H1 (cell line): ENCODE measurements at regions not wholly inside any gene's neighbourhood (a gene's known extent, or its start where the extent isn't known, plus 50 kb on each side); places are given as distances from the start of the nearest gene placed in this dataset.

Experiments
- CTCF ChIA-PET: fragments of 300-600 bp; sonication (Branson Sonifier 250); formaldehyde crosslinking; loops from one replicate; lab custom pipeline; 2021; ENCODE audit not compliant: partially characterized antibody; lab: Charles Lee
- POLR2A ChIA-PET: fragments of 300-600 bp; sonication (Branson Sonifier 250); formaldehyde crosslinking; loops from one replicate; lab custom pipeline; 2021; ENCODE audit warnings: inconsistent platforms; ENCODE audit not compliant: partially characterized antibody; lab: Charles Lee
- DNase-seq, 2 experiments: peaks; one replicate each; pipeline versions ENCODE4 v3.0.0 to v3.0.0-alpha.2; 2010 to 2022; ENCODE audit warnings: low spot score in 2 of 2, low read depth in 1 of 2, mixed read lengths in 1 of 2
- FAIRE-seq: peaks from 2 replicates; lab custom pipeline; 2011; peaks lifted over from hg19 to GRCh38; lab: Jason Lieb, UNC
- H2AFZ ChIP-seq: 2 replicates; pipeline ENCODE4 v1.8.1; 2012; ENCODE audit warnings: low read length, inconsistent platforms
- H2AK5ac ChIP-seq: 2 replicates; pipeline ENCODE4 v1.6.1; 2013; ENCODE audit warnings: low read depth, low read length
- H2BK120ac ChIP-seq: replicated peaks from 2 replicates; pipeline ENCODE3; 2013; ENCODE audit warnings: low read depth, low read length, inconsistent platforms
- H2BK12ac ChIP-seq: 2 replicates; pipeline ENCODE4 v1.6.1; 2013; ENCODE audit warnings: low read depth, low read length
- H2BK15ac ChIP-seq: 2 replicates; pipeline ENCODE4 v1.6.1; 2013; ENCODE audit warnings: low read length
- H2BK20ac ChIP-seq: 2 replicates; pipeline ENCODE4 v1.6.1; 2013; ENCODE audit warnings: low read length
- H2BK5ac ChIP-seq: 2 replicates; pipeline ENCODE4 v1.6.1; 2013; ENCODE audit warnings: low read depth, low read length
- H3K14ac ChIP-seq: 2 replicates; pipeline ENCODE4 v1.6.1; 2013; ENCODE audit warnings: inconsistent platforms; ENCODE audit not compliant: insufficient read length
- H3K18ac ChIP-seq: 2 replicates; pipeline ENCODE4 v1.6.1; 2013; ENCODE audit warnings: low read length; ENCODE audit errors: extremely low read depth
- H3K23ac ChIP-seq: 2 replicates; pipeline ENCODE4 v1.6.1; 2013; ENCODE audit warnings: inconsistent platforms; ENCODE audit not compliant: insufficient read length
- H3K23me2 ChIP-seq: 2 replicates; pipeline ENCODE4 v1.6.1; 2013; ENCODE audit warnings: low read depth, low read length
- H3K27ac ChIP-seq: 2 replicates; pipeline ENCODE4 v1.6.1; 2011; ENCODE audit warnings: low read depth, low read length, inconsistent platforms
- H3K27me3 ChIP-seq, 4 experiments: replicated peaks in 1 of 4; 1 replicate in 1 of 4; 2 replicates in 3 of 4; pipeline versions ENCODE4 v1.6.1 to v1.8.1; 2011 to 2013; ENCODE audit warnings: low read length in 3 of 4, mild to moderate bottlenecking in 3 of 4, inconsistent platforms in 2 of 4, mixed read lengths in 2 of 4, moderate library complexity in 1 of 4; ENCODE audit not compliant: control insufficient read depth in 3 of 4, insufficient read depth in 3 of 4; ENCODE audit errors: extremely low read depth in 1 of 4
- H3K36me3 ChIP-seq, 4 experiments: 2 replicates each; pipeline versions ENCODE4 v1.6.1 to v1.8.1; 2011 to 2013; ENCODE audit warnings: mild to moderate bottlenecking in 4 of 4, low read length in 3 of 4, moderate library complexity in 2 of 4, control low read depth in 1 of 4, inconsistent platforms in 1 of 4; ENCODE audit not compliant: insufficient read depth in 4 of 4, control insufficient read depth in 2 of 4
- H3K4ac ChIP-seq: replicated peaks from 2 replicates; pipeline ENCODE3; 2013; ENCODE audit warnings: low read length, low read depth, mixed read lengths, inconsistent platforms; ENCODE audit not compliant: insufficient read length
- H3K4me1 ChIP-seq, 4 experiments: replicated peaks in 1 of 4; 1 replicate in 1 of 4; 2 replicates in 3 of 4; pipeline versions ENCODE4 v1.6.1 to v1.8.1; 2011 to 2013; ENCODE audit warnings: low read length in 3 of 4, inconsistent platforms in 2 of 4, mixed read lengths in 1 of 4; ENCODE audit not compliant: insufficient read depth in 4 of 4, control insufficient read depth in 3 of 4
- H3K4me2 ChIP-seq, 2 experiments: 2 replicates each; pipeline versions ENCODE4 v1.6.1 to v1.8.1; 2011 to 2013; ENCODE audit warnings: low read depth in 2 of 2, low read length in 2 of 2, control low read depth in 1 of 2, inconsistent platforms in 1 of 2, mild to moderate bottlenecking in 1 of 2; ENCODE audit not compliant: insufficient read depth in 1 of 2
- H3K4me3 ChIP-seq, 4 experiments: fragments of 200-600, 300-600 bp in 1 of 4; sonication (generic), shearing (Covaris generic), sonication (Bioruptor Twin) in 1 of 4; 2 replicates each; pipeline versions ENCODE4 v1.5.1 to v1.8.1; 2011 to 2016; ENCODE audit warnings: low read length in 4 of 4, low read depth in 3 of 4, control low read depth in 2 of 4, inconsistent platforms in 2 of 4, mild to moderate bottlenecking in 2 of 4, mixed read lengths in 1 of 4, moderate library complexity in 1 of 4; ENCODE audit not compliant: insufficient read depth in 2 of 4; ENCODE audit errors: extremely low read depth in 1 of 4
- H3K56ac ChIP-seq: replicated peaks from 2 replicates; pipeline ENCODE3; 2013; ENCODE audit warnings: low read depth, mild to moderate bottlenecking, mixed read lengths, low read length, inconsistent platforms; ENCODE audit not compliant: insufficient read length
- H3K79me1 ChIP-seq: 2 replicates; pipeline ENCODE4 v1.6.1; 2013; ENCODE audit warnings: low read depth, low read length, control low read depth
- H3K79me2 ChIP-seq, 2 experiments: 2 replicates each; pipeline versions ENCODE4 v1.6.1 to v1.8.1; 2012 to 2013; ENCODE audit warnings: low read length in 2 of 2, mild to moderate bottlenecking in 2 of 2, inconsistent platforms in 1 of 2; ENCODE audit not compliant: insufficient read depth in 2 of 2, control insufficient read depth in 1 of 2
- H3K9ac ChIP-seq, 4 experiments: replicated peaks in 1 of 4; 1 replicate in 1 of 4; 2 replicates in 3 of 4; pipeline versions ENCODE4 v1.6.1 to v1.8.1; 2011 to 2013; ENCODE audit warnings: low read depth in 3 of 4, low read length in 3 of 4, control low read depth in 2 of 4, mild to moderate bottlenecking in 2 of 4, moderate library complexity in 2 of 4, inconsistent platforms in 1 of 4; ENCODE audit errors: extremely low read depth in 1 of 4
- H3K9me3 ChIP-seq, 2 experiments: 2 replicates each; pipeline versions ENCODE4 v1.6.1 to v1.8.1; 2012 to 2013; ENCODE audit warnings: mild to moderate bottlenecking in 2 of 2, moderate library complexity in 2 of 2, control low read depth in 1 of 2, inconsistent platforms in 1 of 2, low read depth in 1 of 2, low read length in 1 of 2, mixed read lengths in 1 of 2; ENCODE audit not compliant: insufficient read depth in 2 of 2
- H4K20me1 ChIP-seq, 2 experiments: replicated peaks in 1 of 2; 2 replicates each; pipeline versions ENCODE3 to v1.8.1; 2011 to 2013; ENCODE audit warnings: inconsistent platforms in 2 of 2, low read length in 2 of 2, mild to moderate bottlenecking in 1 of 2; ENCODE audit not compliant: insufficient read depth in 2 of 2, control insufficient read depth in 1 of 2
- H4K5ac ChIP-seq: 2 replicates; pipeline ENCODE4 v1.6.1; 2013; ENCODE audit warnings: low read length, low read depth, mixed read lengths, inconsistent platforms; ENCODE audit not compliant: insufficient read length
- H4K8ac ChIP-seq: 2 replicates; pipeline ENCODE4 v1.8.0; 2013; ENCODE audit warnings: mild to moderate bottlenecking, moderate library complexity, low read length, inconsistent platforms; ENCODE audit not compliant: insufficient read depth; ENCODE audit errors: extremely low read depth
- H4K91ac ChIP-seq: replicated peaks from 2 replicates; pipeline ENCODE3; 2013; ENCODE audit warnings: low read length, mixed read lengths, inconsistent platforms; ENCODE audit not compliant: insufficient read length
- GABPA ChIP-seq: IDR thresholded peaks from 2 replicates; pipeline ENCODE4 v1.6.1; 2011; ENCODE audit warnings: mild to moderate bottlenecking, low read length, moderate library complexity, borderline replicate concordance; ENCODE audit not compliant: insufficient read depth
- JUN ChIP-seq: IDR thresholded peaks from 2 replicates; pipeline ENCODE4 v1.6.1; 2011; ENCODE audit warnings: low read depth, mild to moderate bottlenecking, improper control_type of control experiment, low read length
- TAF1 ChIP-seq: IDR thresholded peaks from 2 replicates; pipeline ENCODE4 v1.6.1; 2011; ENCODE audit warnings: mild to moderate bottlenecking, low read depth, low read length
- YY1 ChIP-seq: IDR thresholded peaks from 2 replicates; pipeline ENCODE4 v1.6.1; 2011; ENCODE audit warnings: low read depth, mild to moderate bottlenecking, low read length
- WGBS, 2 experiments: shearing (Covaris generic) in 1 of 2; methylation state at CpG; one replicate each; pipeline versions ENCODE4 v1.1.6 to v1.1.7; 2013 to 2015; ENCODE audit warnings: low lambda C conversion rate in 2 of 2, mixed read lengths in 2 of 2, inconsistent platforms in 1 of 2, low coverage in 1 of 2, missing lambda C conversion rate in 1 of 2; ENCODE audit not compliant: insufficient replicate concordance in 2 of 2, insufficient coverage in 1 of 2, insufficient read length in 1 of 2; ENCODE audit errors: extremely low coverage in 1 of 2, missing lambda C conversion rate in 1 of 2; 5-methylcytosine and 5-hydroxymethylcytosine counted together

GRCh38 chr2:220601674-220602073 is 970.4 kb downstream of the EPHA4 start:
- Histone ChIP-seq H3K27me3 (no peaks in the 10 kb centered on the region), H2BK20ac (no peak overlapping the region), H3K56ac (no peak overlapping the region), H3K4me3 (no peak overlapping the region), H3K9me3 (no peaks in the 10 kb centered on the region), H4K91ac (no peak overlapping the region), H3K27ac (no peak overlapping the region), H3K18ac (no peak overlapping the region), H3K36me3 (no peaks in the 10 kb centered on the region), H2AK5ac (no peak overlapping the region)
- POLR2A ChIA-PET = no interaction called here
- no peak for FAIRE-seq
- TF ChIP-seq TAF1 (no peak), JUN (no peak), GABPA (no peak), YY1 (no peak)
- TF ChIP-seq, all 59 proteins: peak for 0
- H4K20me1 ChIP-seq = no peaks in the 10 kb centered on the region
- no peaks in the 10 kb centered on the region for H3K23me2 ChIP-seq
- no peaks in the 10 kb centered on the region for H3K79me2 ChIP-seq
- no peak overlapping the region for H3K9ac ChIP-seq
- H4K8ac ChIP-seq = no peak overlapping the region
- 0 out of 7 replicates have a peak, but pooled peaks cover 0 to 2% (median 0%) of the 10 kb centered on the region in 4 experiments for H3K4me1 ChIP-seq
- H2BK15ac ChIP-seq = no peak overlapping the region
- no peak overlapping the region for H3K4me2 ChIP-seq
- H3K79me1 ChIP-seq = no peaks in the 10 kb centered on the region
- H2BK120ac ChIP-seq = no peak overlapping the region
- no peak overlapping the region for H3K4ac ChIP-seq
- H2BK12ac ChIP-seq = no peak overlapping the region
- WGBS, 2 experiments = 67% methylated on average over 3 of the region's 3 CpGs; no CpG with 5 or more reads in 1 of the 2 experiments
- H3K23ac ChIP-seq = no peak overlapping the region
- H2BK5ac ChIP-seq = no peak overlapping the region
- CTCF ChIA-PET = interaction anchor here (0.6 kb wide), 1 partner anchor 95 kb away, joined by 5 read pairs; no protein-coding TSS in a partner anchor
- H2AFZ ChIP-seq = no peak overlapping the region
- no peak overlapping the region for H4K5ac ChIP-seq
- no peak overlapping the region for H3K14ac ChIP-seq
- no peak for DNase-seq
